Kidney (tissue), 13 donors: ENCODE measurements at regions not wholly inside any gene's neighbourhood (a gene's known extent, or its start where the extent isn't known, plus 50 kb on each side); places are given as distances from the start of the nearest gene placed in this dataset.

Experiments
- DNase-seq, 5 donors: peaks; one replicate each; pipeline ENCODE4 v3.0.0-alpha.2; 2013 to 2020
- FAIRE-seq: peaks from 2 replicates; lab custom pipeline; 2012; peaks lifted over from hg19 to GRCh38; lab: Jason Lieb, UNC
- H3K27ac ChIP-seq, 2 donors: one replicate each; pipeline ENCODE4 v1.7.0; 2013; ENCODE audit warnings: low read depth in 2 of 2, low read length in 2 of 2, inconsistent platforms in 1 of 2
- H3K27me3 ChIP-seq: one replicate; pipeline ENCODE4 v1.7.1; 2013; ENCODE audit warnings: low read length, inconsistent platforms; ENCODE audit not compliant: control insufficient read depth, insufficient read depth
- H3K36me3 ChIP-seq, 3 donors: one replicate each; pipeline versions ENCODE4 v1.7.0 to v1.7.1; 2013; ENCODE audit warnings: low read length in 3 of 3, control low read depth in 1 of 3, inconsistent platforms in 1 of 3; ENCODE audit not compliant: insufficient read depth in 3 of 3, control insufficient read depth in 2 of 3
- H3K4me1 ChIP-seq, 3 donors: one replicate each; pipeline versions ENCODE4 v1.7.0 to v1.7.1; 2013; ENCODE audit warnings: low read length in 3 of 3, inconsistent platforms in 1 of 3, low read depth in 1 of 3; ENCODE audit not compliant: control insufficient read depth in 2 of 3, insufficient read depth in 2 of 3
- H3K4me3 ChIP-seq, 3 donors: one replicate each; pipeline versions ENCODE4 v1.7.0 to v1.8.1; 2013; ENCODE audit warnings: low read length in 3 of 3, control low read depth in 1 of 3, inconsistent platforms in 1 of 3
- H3K9ac ChIP-seq, 3 donors: one replicate each; pipeline versions ENCODE4 v1.7.0 to v1.7.1; 2013; ENCODE audit warnings: low read length in 3 of 3, control low read depth in 1 of 3, inconsistent platforms in 1 of 3
- H3K9me3 ChIP-seq, 3 donors: one replicate each; pipeline versions ENCODE4 v1.7.0 to v1.7.1; 2013; ENCODE audit warnings: low read length in 3 of 3, control low read depth in 1 of 3, inconsistent platforms in 1 of 3; ENCODE audit not compliant: control insufficient read depth in 2 of 3, insufficient read depth in 1 of 3
- CTCF ChIP-seq: IDR thresholded peaks from 3 replicates; pipeline ENCODE4 v1.5.1; 2012; ENCODE audit warnings: mild to moderate bottlenecking, moderate library complexity, borderline replicate concordance; ENCODE audit not compliant: insufficient read depth; ENCODE audit errors: extremely low read depth
- intact Hi-C: fragments of 100-400 bp; cut with DNase I; formaldehyde crosslinking; loops from one replicate; pipeline ENCODE4 v1.11.1; 2022
- donor health status: control.
- donor health status: control.
- donor health status: control.
- donor health status: control.
- donor health status: control.
- donor health status: DM: yes; HTN: yes; CAD: no.
- donor health status: Normal renal cell carcinoma (clear cell type).

- intact Hi-C loops = no loop called here
- no peaks in the 10 kb centered on the region for H3K27me3 ChIP-seq
- H3K4me1 ChIP-seq = peaks cover 4 to 7% (median 4%) of the 10 kb centered on the region in 3 donors
- H3K27ac ChIP-seq = no peak overlapping the region
- H3K4me3 ChIP-seq = no peak overlapping the region
- H3K9me3 ChIP-seq = no peaks in the 10 kb centered on the region
- no peak for TF ChIP-seq CTCF
- peak in 1 of 5 donors; percentile 36 for DNase-seq
- FAIRE-seq = no peak
- H3K36me3 ChIP-seq = no peaks in the 10 kb centered on the region
- H3K9ac ChIP-seq = no peak overlapping the region
Measured at GRCh38 chr1:234884701-234885100, 243.9 kb downstream of the TOMM20 start.

GRCh38 chr1:234884006-234884405, 244.6 kb downstream of the TOMM20 start:
- no peak for FAIRE-seq
- intact Hi-C loops = no loop called here

GRCh38 chr1:234882898-234883297, 245.7 kb downstream of the TOMM20 start:
- FAIRE-seq (no peak), DNase-seq (peak in 1 of 5 donors; percentile 36)
- no peak for TF ChIP-seq CTCF
- Histone ChIP-seq H3K9me3 (no peaks in the 10 kb centered on the region), H3K27ac (no peak overlapping the region), H3K9ac (no peak overlapping the region), H3K4me3 (no peak overlapping the region), H3K36me3 (no peaks in the 10 kb centered on the region), H3K27me3 (no peaks in the 10 kb centered on the region), H3K4me1 (peaks cover 4 to 7% (median 4%) of the 10 kb centered on the region in 3 donors)
- intact Hi-C loops = no loop called here

More at GRCh38 chr1:234884006-234884405, 244.6 kb downstream of the TOMM20 start:
- Histone ChIP-seq H3K27me3 (no peaks in the 10 kb centered on the region), H3K9ac (no peak overlapping the region), H3K9me3 (no peaks in the 10 kb centered on the region), H3K4me1 (peaks cover 4 to 7% (median 4%) of the 10 kb centered on the region in 3 donors), H3K36me3 (no peaks in the 10 kb centered on the region), H3K4me3 (no peak overlapping the region), H3K27ac (no peak overlapping the region)
- no peak for TF ChIP-seq CTCF
- DNase-seq = peak in 1 of 5 donors; percentile 33
